ENCODE measurements at regions not wholly inside any gene's neighbourhood (a gene's known extent, or its start where the extent isn't known, plus 50 kb on each side); places are given as distances from the start of the nearest gene placed in this dataset.
"Not testable (repeated sequence)": the region's sequence is repeated elsewhere in the genome, so short reads cannot be mapped to it uniquely, and the experiment has no call there.

DNA sequence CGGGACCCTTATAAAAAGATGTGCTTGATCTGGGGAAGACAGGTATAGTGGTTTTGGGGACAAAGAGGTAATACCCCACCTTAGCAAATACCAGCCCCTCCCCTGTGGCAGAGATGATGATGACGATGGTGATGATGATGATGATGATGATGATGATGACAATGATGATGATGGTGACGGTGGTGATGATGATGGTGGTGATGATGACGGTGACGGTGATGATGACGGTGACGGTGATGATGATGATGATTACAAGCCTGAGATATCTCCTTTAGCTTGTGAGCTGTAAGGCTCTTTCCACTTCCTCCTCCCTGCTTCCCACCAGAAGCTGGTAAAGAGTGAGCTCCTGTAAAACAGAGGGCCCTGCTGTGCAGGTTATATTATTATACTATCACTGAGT, 89.5 kb upstream of the TMEM45B start:
- no peak for DNase-seq (ENCODE audit: low read depth)

DNA sequence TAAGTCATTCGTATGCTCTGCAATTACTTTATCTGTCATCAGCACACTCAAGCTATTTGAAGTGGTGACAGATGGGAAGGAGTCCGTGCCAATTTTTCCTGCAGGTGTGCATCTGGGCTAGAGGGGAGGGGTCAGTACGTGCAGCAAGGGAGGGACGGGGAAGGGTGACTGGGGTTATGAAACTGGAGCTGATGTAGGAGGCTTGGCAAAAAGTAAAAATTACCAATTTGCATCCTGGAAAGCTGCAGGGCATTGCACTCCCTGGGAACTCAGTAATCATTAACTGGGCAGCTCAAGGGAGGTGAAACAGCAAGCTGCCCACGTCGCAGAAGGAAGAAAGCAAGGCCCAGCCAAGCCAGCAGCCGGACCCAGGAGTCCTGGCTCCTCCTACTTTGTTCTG, 87.1 kb upstream of the TMEM45B start:
- no peak for DNase-seq (ENCODE audit: low read depth)

DNA sequence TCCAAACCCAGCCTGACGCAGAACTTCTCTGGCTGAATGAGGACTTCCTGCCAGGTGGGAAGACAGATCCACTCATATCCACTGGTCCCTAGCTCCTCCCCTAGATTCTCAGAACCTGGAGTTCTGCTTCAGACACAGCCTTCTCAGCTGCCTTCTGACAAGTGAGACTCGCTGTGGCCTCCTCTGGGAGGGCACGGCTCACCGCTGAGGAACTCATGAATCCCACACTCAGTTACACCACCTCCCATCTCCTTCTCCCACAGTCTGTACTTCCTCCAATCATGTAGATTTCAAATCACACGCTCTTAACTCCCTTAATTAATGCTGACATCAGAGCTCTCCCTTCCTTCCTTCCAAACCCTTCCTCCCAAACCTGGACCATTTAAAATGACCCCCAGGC, 86.4 kb upstream of the TMEM45B start:
- no peak for DNase-seq (ENCODE audit: low read depth)

DNA sequence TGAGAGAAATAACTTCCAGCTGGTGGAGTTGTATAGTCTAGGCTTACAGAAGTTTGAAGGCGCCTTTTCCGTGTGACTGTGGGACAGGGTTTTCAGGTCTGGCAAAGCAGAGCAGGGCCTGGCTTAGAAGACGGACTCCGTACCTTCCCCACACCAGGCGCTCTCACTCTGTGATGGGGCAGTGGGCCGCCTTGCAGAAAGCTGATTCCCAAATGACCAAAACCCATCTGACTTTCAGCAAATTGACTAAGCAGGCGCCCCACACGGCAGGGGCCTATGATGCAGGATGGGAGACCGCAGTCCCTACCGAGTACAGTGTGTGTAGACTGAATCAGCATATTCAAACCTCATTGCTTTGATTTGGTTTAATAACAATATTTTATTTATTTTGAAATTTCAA, 85.8 kb upstream of the TMEM45B start:
- DNase-seq (ENCODE audit: low read depth) = no peak

DNA sequence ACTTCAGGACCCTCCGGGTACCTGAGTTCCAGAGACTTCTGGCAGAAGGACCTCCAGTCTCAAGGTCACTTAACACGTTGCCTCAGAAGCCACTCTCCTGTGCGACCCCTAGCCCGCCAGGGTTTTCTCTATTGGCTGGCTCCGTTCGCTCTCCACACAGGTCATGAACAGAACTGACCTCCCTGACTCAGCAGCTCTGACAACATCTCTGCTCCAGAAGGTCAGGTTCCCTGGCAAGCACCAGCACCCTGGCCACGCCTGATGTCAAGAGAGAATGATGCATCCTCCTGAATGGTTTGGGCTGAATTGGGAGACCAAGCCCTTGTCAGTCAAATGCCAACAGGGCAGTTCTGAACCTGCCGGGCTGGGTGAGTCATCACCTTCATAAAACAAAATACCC, 84.3 kb upstream of the TMEM45B start:
- no peak for DNase-seq (ENCODE audit: low read depth)

DNA sequence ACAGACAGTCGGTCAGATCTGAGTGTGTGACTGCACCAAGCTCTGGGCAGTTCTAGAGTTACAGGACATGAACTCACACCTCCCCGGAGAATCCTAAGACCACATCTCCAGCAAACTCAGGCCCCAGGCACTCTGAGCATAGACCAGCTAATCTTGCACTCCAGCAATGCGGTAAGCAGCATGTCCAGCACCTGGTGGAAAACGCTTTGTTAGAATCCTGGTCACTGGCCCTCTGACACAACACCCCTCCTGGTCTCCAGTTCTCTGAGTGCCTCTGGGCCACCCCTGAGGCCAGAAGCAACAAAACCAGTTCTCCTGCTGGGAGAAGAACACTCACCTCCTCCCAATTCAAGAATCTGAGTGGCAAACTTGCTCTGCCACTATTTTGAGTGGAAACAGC, 82.7 kb upstream of the TMEM45B start:
- no peak for DNase-seq (ENCODE audit: low read depth)

DNA sequence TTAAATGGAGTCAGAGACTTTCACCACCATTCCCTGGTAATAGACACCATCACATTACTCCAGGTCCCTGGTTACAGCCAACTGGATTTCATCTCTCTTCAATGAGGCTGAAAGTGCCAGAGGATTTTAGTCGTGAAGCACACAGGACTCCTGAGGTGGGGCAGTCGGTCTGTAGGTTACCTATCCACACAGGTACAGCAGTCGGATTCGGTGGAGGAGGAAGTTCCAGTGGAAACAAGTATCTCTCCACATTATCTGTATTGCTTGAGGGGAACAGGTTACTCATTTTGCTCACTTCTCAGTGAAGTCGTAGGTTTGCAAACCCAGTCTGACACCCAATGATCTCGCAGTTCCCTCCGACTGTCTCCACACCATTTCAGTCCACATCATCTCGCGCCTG, 82.3 kb upstream of the TMEM45B start:
- DNase-seq (ENCODE audit: low read depth) = no peak

DNA sequence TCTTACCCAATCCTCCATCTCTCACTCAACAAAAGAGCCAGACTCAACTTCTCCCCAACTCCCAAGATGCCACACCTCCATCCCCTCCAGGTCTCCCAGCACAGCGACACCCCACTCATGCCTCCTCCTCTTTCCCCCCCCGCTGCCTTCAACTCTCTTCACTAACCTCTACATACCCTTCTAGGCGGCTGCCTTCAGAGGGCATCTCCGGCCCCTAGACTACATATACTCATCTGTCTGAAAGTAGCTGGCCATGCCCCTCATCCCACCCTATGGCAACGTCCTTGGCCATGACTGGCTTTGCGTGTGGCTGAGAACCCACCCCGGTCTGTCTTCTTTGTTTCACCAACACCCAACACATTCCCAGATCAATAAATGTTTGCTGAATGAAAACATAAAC, 81.7 kb upstream of the TMEM45B start:
- no peak for DNase-seq (ENCODE audit: low read depth)

DNA sequence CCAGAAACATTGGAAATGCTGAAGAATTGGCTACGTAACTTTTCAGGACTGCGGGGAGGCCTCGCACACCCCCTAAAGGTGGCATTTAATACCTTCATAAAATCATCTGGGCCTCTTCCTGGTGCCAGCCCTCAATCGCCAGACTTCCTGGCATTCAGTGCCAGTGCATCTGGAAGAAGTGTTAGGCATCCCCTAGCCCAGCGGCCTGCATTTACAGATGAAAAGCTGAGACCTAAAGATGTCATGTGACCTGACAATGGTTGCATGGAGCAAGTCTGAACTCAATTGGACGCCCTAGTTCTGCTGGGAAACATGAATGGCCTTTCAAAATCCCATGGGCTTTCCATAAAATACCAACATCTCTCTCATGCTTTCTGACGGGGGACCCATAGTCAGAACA, 81.0 kb upstream of the TMEM45B start:
- DNase-seq (ENCODE audit: low read depth) = no peak

DNA sequence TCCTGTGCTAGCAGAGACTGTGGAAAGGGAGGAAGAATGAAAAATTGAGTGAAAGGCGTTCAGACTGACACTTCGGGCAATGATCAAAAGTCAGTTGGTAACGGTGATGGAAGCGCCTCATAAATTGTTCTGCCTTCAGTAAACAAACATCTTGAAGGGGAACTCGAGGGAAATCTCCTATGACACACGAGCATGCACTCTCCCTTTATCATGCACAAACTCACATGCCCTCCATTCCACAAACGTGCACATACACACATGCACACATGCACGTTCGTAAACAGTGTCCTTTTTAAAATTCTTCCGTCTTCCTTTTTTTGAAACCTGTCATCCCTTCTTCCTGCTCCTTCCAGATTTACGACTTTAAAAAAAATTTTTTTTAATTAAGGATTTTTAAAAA, 77.8 kb upstream of the TMEM45B start:
- no peak for DNase-seq (ENCODE audit: low read depth)

DNA sequence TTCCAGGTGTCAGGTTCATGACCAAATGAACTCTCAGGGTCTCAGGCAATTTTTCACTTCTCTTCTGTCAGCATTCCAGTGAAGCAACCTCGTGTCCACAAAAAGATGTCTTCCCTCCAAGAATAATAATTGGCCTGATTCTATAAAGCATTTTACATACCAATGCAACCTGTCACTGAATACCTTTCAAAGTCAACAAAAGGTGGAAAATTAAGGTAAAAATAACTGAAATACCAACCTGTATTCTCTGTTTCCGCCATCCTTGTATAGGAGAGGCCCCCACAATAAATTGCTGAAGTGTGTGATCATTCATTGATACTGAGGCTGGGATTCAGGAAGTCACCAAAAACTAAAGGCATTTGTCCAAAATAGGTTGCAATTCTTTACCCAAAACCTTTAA, 77.4 kb upstream of the TMEM45B start:
- DNase-seq (ENCODE audit: low read depth) = no peak

DNA sequence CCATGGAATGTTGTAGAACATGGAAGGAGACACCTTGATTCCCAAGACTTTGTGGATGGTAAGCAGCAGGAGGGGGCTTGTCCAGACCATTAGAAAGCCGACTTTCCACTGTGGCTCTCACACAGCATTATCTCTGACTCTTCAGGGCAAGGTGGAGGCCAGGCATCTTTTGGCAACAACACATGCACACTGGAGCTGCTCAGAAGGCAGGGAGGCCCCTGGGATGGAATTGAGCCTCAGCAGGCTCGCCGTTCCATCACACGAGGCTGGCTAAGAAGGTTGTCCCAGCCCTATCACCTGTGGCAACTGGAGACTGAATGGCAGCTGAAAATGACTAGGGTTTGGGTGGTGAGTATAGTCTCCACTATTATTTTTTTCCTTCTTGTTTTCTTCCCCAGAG, 76.3 kb upstream of the TMEM45B start:
- DNase-seq (ENCODE audit: low read depth) = no peak

DNA sequence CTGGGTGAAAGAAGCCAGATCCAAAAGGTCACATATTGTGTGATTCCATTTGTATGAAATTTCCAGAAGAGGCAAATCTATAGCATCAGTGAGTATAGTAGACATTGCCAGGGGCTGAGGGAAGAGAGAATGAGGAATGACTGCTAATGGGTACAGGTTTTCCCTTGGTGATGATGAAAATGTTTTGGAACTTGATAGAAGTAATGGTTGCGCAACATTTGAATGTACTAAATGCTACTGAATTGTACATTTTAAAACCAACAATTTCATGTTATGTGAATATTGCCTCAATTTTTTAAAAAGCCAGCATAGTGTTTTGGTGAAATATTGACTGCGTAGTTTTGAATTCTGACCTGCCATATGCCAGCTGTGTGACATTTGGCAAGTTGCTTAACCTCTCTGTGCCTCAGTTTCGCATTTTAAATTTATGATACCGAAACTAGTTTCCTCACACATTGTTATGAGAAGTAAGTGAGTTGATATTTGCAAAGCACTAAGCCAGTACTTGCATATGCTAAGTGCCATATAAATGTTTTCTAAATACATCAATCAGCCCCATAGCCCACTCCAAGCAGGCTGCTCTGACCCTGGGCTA, 75.4 kb upstream of the TMEM45B start:
- DNase-seq (ENCODE audit: low read depth) = no peak

DNA sequence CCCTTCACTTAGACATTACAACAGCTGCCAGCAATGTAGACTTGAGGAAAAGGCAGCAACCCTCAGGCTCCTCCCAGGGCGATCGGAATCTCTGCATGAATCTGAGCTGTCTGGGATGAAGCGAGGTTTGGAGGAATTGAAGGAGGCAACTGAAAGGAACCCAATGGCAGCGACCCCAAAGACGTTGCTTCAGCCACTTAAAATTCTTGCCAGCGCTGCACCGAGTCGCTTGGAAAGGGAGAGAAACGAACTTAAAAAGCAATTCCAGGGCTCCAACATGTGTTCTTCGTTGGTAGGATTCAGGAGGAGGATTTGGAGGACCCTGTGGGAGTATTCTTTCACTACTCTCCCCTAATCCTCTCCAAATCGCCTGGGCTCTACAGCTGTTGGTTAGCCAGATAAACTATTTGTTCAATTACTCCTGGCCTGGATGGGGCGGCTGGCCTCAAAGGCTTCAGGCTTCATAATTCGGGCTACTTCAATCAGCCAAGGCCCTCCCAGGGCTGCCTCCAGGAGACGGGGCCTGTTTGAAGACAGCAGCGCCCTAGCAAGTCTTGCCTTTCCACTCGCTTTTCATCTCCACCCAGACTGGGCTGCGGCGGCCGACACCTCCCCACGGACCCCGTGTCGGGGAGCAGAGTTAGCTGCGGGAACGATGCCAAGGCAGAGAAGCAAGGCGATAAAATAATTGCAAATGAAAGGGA, 72.4 kb upstream of the TMEM45B start:
- no peak for DNase-seq (ENCODE audit: low read depth)

DNA sequence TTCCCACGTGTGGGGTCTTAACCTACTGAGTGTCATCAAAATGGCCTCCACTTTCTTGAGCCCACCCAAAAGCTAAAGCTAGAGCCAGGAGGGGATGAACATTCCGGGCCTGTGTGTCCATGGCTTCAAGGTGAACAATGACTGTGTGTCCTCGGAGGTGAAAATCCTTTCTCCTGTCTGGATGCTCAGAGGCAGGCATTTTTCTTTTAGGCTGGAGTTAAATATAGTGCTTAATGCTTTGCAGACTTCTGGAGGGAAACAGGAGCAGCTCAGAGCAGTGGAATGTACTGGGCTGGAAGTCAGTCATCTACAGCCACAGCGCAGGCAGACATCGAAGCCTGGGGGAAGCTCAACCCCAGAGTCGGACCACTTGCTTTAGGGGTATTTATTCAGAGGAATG, 68.6 kb upstream of the TMEM45B start:
- no peak for DNase-seq (ENCODE audit: low read depth)

DNA sequence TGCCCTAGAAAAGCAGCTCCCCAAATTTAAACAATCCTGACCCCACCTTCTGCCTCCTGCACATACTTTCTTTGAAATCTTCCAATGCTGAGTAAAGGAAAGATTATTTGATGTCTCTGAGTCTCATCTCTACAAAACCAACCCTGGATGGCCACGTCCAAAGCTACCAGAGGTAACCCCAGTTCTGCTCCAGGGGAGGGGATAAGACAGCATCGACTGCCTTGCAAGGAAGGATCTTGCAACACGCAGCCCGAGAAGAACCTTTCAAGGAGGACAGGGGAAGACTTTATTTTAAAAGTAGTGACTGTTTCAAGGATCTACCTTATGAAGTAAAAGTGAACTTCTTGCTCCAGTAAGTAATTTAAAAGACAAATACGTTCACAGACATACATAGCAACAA, 66.5 kb upstream of the TMEM45B start:
- DNase-seq (ENCODE audit: low read depth) = no peak

DNA sequence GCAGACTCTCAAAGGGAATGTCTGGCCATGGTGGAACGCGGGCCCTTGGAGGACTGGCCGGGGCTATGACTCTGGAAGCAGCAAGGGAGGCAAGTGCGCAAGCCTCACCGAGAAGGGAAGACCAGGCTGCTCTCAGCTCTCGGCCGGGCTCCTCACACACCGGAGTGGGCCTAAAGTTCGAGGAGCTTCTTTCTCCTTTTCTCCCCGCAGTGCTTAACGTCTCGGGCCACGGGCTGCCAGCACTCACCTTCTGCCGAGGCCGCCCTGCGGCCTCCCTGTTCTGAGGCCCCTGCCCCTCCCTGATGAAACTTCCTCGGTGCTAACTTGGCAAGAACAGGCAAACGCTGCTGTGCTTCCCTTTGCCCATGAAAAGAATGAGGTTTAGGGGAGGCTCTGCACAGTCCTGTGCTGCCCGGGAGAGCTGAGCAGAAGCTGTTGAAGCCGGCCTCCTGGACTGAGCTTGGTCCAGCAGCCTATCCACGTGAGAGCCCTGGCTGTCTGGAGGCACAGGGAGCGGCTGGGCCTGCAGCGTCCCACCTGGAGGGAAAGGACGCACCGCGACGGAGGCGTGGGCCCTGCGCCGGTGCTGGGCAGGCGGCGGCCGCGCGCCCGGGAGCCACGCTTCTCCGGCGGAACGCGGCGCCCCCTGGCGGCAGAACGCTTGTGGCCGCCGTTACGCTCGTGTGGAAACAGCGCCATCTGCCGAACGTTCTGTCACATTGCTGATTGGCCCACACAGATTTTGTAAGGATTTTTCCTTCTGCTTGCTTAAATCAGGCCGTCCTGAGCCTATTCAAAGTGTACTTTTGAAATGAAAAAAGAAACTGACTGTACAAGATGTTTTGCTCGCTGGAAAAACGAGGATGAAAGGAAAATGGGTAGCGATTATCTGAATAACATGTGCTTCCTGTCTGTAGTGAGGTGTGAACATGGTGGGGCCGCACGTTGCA, 65.0 kb upstream of the TMEM45B start:
- no peak for DNase-seq (ENCODE audit: low read depth)

DNA sequence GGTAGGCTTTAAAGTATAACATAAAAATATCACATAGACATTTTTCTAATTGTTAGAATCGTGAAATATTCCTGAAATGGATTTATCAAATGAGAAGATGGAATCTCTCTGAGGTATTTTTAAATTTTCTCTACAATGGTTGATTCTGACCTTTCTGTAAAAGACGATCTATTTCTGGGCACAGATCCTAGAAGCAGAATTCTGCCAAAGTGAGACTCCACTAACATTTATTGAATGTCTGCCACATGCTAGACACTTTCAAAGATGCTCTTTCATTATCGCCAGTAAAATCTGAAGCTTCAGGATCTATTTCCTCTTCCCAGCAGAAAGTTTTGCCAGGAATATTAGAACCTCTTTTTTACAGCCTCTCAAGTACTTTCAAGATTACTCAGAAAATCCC, 64.1 kb upstream of the TMEM45B start:
- DNase-seq (ENCODE audit: low read depth) = no peak

DNA sequence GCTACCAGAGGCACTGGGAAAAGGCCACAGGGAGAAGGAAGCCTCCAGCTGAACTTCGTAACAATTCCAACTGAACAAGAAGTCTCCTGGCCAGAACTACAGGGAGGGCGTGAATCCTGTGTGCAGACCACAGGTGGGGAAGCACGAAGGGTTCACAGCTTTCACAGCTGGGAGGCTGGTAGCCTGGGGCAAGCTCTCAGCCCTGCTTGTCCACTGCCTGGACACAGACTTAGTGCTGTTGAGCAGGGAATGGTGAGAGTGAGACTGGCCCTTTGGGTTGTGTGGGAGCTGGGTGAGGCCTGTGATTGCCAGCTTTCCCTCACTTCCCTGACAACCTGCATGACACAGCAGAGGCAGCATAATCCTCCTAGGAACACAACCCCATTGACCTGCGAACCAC, 52.1 kb upstream of the TMEM45B start:
- not testable (repeated sequence) for DNase-seq (ENCODE audit: low read depth)

DNA sequence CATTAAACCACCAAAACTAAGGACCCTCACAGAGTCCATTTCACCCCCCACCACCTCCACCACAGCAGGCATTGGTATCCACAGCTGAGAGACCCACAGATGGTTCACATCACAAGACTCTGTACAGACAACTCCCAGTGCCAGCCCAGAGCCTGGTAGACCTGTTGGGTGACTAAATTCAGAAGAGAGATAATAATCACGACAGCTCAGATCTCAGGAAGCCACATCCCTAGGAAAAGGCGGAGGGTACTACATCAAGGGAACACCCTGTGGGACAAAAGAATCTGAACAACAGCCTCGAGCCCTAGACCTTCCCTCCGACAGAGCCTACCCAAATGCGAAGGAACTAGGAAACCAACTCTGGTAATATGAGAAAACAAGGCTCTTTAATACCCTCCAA, 51.4 kb upstream of the TMEM45B start:
- not testable (repeated sequence) for DNase-seq (ENCODE audit: low read depth)

Data from forelimb muscle (tissue), 1 donor.